ENCODE measurements at regions not wholly inside any gene's neighbourhood (a gene's known extent, or its start where the extent isn't known, plus 50 kb on each side); places are given as distances from the start of the nearest gene placed in this dataset.

DNA sequence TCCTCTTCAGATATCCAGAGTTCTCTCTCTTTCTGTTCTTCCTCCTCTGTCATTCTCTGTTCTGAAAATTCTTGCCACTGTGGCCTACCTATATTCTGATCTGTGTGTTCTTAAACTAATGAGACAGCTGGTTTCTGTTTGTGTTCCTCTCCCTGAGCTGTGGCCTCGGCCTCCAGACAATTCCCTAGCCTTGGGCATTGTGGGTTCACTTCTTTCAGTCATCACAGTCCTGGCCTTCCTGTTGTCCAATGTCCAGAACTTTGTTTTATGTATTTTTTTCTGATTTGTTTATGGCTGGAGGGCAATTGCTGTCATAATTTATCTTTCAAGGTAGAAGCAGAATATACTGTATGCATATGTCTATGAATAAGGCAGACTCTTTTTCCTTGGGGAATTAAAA, 173.2 kb upstream of the MTPN start:
- ChIA-PET POLR2A (ENCODE audit: partially characterized antibody) (no interaction called here), CTCF (ENCODE audit: partially characterized antibody) (interaction anchor here (1.2 kb wide), 1 partner anchor 16 kb away, joined by 3 read pairs; no protein-coding TSS in a partner anchor)
- H4K91ac ChIP-seq (replicated peaks; ENCODE audit: insufficient read length, low read length): no peak overlapping the region
- H2BK5ac ChIP-seq (ENCODE audit: low read depth, low read length): no peak overlapping the region
- no peaks in the 10 kb centered on the region for H3K36me3 ChIP-seq (ENCODE audit: control insufficient read depth in 2 of 4, insufficient read depth in 4 of 4, low read length in 3 of 4)
- H3K9me3 ChIP-seq (ENCODE audit: insufficient read depth in 2 of 2, low read depth in 1 of 2, low read length in 1 of 2): no peaks in the 10 kb centered on the region
- H3K14ac ChIP-seq (ENCODE audit: insufficient read length): no peak overlapping the region
- no peaks in the 10 kb centered on the region for H3K79me2 ChIP-seq (ENCODE audit: control insufficient read depth in 1 of 2, insufficient read depth in 2 of 2, low read length in 2 of 2)
- H4K5ac ChIP-seq (ENCODE audit: insufficient read length, low read depth, low read length): no peak overlapping the region
- H2BK120ac ChIP-seq (replicated peaks; ENCODE audit: low read depth, low read length): no peak overlapping the region
- FAIRE-seq (no peak), DNase-seq (ENCODE audit: low read depth in 1 of 2, low spot score in 2 of 2) (no peak)
- TF ChIP-seq FOSL1 (IDR thresholded peaks at IDR 0.05; ENCODE audit: insufficient read depth, low read depth, low read length) (no peak), EP300 (IDR thresholded peaks at IDR 0.05; ENCODE audit: borderline replicate concordance in 1 of 2, low read depth in 2 of 2, low read length in 2 of 2) (no peak)
- TF ChIP-seq, protein P1, sequence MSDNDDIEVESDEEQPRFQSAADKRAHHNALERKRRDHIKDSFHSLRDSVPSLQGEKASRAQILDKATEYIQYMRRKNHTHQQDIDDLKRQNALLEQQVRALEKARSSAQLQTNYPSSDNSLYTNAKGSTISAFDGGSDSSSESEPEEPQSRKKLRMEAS (IDR thresholded peaks at IDR 0.05): no peak
- no peak overlapping the region for H2BK15ac ChIP-seq (ENCODE audit: low read length)
- no peaks in the 10 kb centered on the region for H3K27me3 ChIP-seq (replicated peaks in 1 of 4; ENCODE audit: control insufficient read depth in 3 of 4, extremely low read depth in 1 of 4, insufficient read depth in 3 of 4, low read length in 3 of 4)
- H3K79me1 ChIP-seq (ENCODE audit: low read depth, low read length): no peaks in the 10 kb centered on the region
- H3K9ac ChIP-seq (replicated peaks in 1 of 4; ENCODE audit: extremely low read depth in 1 of 4, low read depth in 3 of 4, low read length in 3 of 4): no peak overlapping the region
- no peak overlapping the region for H3K56ac ChIP-seq (replicated peaks; ENCODE audit: insufficient read length, low read depth, low read length)
- no peak overlapping the region for H3K18ac ChIP-seq (ENCODE audit: extremely low read depth, low read length)
- H4K20me1 ChIP-seq (replicated peaks in 1 of 2; ENCODE audit: control insufficient read depth in 1 of 2, insufficient read depth in 2 of 2, low read length in 2 of 2): no peaks in the 10 kb centered on the region
- WGBS, 2 experiments (ENCODE audit: extremely low coverage in 1 of 2, insufficient coverage in 1 of 2, insufficient read length in 1 of 2, insufficient replicate concordance in 2 of 2, low coverage in 1 of 2, low lambda C conversion rate in 2 of 2, missing lambda C conversion rate in 1 of 2): 100% methylated on average over 1 of the region's 1 CpG; no CpG with 5 or more reads in 1 of the 2 experiments
- no peak overlapping the region for H2AK5ac ChIP-seq (ENCODE audit: low read depth, low read length)
- H3K27ac ChIP-seq (ENCODE audit: low read depth, low read length): no peak overlapping the region
- H2AFZ ChIP-seq (ENCODE audit: low read length): no peak overlapping the region
- H3K23me2 ChIP-seq (ENCODE audit: low read depth, low read length): no peaks in the 10 kb centered on the region
- no peak overlapping the region for H2BK20ac ChIP-seq (ENCODE audit: low read length)
- no peak overlapping the region for H4K8ac ChIP-seq (ENCODE audit: extremely low read depth, insufficient read depth, low read length)
- no peak overlapping the region for H3K23ac ChIP-seq (ENCODE audit: insufficient read length)
- no peak overlapping the region for H3K4me2 ChIP-seq (ENCODE audit: insufficient read depth in 1 of 2, low read depth in 2 of 2, low read length in 2 of 2)
- H3K4me1 ChIP-seq (replicated peaks in 1 of 4; ENCODE audit: control insufficient read depth in 3 of 4, insufficient read depth in 4 of 4, low read length in 3 of 4): no peaks in the 10 kb centered on the region
- H3K4ac ChIP-seq (replicated peaks; ENCODE audit: insufficient read length, low read depth, low read length): no peak overlapping the region
- H2BK12ac ChIP-seq (ENCODE audit: low read depth, low read length): no peak overlapping the region
- H3K4me3 ChIP-seq (ENCODE audit: extremely low read depth in 1 of 4, insufficient read depth in 2 of 4, low read depth in 3 of 4, low read length in 4 of 4): no peak overlapping the region
